ENCODE measurements at regions not wholly inside any gene's neighbourhood (a gene's known extent, or its start where the extent isn't known, plus 50 kb on each side); places are given as distances from the start of the nearest gene placed in this dataset.

DNA sequence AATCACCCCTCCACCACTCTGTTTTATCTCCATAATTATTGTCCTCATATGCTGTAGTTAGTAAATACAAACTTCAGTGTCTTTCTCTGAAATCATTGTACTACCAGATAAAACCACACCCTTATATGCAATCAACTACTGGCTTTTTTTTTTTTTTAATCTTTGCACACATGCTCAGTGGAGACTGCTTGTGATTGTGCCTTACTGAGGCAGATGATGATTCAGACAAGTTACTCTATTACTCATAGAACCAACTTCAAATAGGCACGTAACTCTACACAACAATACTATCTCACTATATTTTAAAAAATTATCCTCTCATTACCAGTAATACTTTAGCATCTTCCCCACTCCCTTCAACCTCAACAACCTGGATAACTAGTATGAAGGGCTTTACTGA, 1278.4 kb upstream of the PIK3C3 start:
- no peak for DNase-seq (ENCODE audit: low spot score)

DNA sequence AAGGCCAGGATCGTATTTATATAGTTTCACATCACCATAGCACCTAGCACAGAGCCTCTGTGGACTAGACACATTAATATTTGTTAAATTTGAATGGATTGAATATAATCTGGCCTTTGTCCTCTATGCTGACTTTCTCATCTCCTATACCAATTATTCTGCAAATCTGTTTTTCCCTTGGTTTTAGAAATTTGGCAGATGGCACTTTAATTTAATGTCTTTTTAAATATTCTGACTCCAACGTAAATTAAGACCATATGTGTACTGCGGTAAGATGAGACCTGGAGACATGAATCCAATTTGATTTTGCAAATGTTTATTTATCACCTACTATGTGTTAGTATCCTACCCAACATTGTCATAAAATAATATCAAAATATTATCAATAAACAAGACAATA, 1281.9 kb upstream of the PIK3C3 start:
- DNase-seq (ENCODE audit: low spot score): no peak

DNA sequence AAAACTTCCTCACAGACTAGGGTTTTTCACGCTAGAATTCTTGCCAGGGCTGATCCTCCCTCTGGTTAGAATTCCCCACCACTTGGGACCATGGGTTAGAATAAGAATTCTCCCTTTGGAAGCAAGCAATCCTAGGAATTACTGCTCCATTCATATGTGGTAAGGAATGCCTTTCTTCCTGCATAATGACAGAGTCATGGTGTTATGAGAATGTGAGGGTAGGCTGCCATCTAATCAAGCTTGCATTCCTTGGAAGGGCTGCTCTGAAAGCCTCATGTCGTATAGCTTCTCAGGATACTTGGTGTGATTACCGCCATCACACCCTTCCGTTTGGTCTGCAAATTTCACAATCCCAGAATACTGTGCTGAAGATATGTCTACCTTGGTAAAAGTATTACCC, 1282.4 kb upstream of the PIK3C3 start:
- DNase-seq (ENCODE audit: low spot score): no peak

DNA sequence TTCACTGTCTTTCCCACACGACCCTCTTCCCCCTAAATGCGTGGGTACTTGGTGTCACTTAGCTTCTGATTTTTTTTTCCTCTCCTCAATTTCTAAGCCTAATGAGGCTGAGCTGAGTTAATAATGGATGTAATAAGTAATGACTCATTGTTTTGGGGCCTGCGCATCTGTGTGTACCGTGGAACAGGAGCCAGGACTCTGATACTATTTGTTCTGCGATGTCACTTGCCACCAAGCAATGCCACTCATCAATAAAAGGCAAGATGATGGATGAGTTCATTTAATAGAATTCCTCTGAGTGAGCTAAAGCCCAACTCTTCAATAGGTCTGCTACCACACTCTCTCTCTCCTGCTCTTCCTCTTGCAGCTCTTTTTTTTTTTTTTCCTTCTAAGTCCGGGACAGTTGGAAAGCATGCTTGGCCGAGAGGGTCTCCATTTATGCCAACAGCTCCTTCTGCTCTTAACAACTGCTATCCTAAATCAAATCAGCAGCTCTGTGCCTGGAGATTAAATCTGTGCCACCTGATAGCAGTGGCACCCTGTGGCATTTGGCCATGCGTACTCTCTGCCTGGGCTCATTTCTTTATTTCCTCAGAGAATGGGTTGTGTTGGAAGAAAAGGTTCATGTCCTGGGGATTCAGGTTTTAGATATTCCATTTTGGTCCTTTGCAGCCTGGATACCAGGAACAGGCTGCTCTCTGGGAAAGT, 1284.2 kb upstream of the PIK3C3 start:
- DNase-seq (ENCODE audit: low spot score): no peak

DNA sequence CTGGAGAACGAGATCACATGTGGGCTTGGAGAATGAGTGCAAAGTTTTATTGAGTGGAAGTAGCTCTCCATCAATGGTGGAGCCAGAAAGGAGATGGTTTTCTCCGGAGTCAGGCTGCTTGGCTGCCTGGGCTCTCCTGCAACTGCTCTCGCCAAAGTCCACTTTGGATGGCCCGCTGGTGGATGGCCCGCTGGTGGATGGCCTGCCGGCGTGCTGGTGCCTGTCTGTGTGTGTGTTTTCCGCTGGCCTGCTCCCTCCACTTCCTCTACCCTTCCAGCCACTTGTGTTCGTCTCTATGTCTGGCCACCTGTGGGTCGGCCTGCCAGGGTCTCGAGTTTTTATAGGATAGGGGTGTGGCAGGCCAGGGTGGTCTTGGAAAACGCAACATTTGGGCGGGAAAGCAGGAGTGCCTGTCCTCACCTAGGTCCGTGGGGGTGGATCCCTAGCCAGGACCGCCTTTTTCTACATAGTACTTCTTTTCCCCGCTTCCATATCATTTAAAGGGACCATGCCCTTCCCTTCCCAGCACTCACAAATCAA, 1292.1 kb upstream of the PIK3C3 start:
- no peak for DNase-seq (ENCODE audit: low spot score)

DNA sequence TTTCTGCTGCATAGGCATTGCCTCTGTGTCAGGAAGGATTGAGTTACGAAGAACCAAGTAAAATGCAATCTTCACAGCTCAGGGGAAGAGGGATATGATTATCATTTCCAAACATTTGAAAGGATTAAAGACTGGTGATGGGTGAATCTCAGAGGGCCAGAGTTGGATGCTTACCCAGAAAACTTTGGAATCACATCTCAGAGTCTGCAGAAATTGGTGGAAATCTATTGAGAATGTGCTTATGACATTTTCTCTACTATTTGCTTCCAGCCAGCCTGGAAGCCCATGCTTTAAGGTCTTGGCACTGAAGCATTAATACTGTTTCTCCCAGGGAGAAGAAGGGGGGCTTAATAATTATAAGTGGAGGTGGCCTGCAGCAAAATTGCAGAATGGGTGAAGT, 1301.4 kb upstream of the PIK3C3 start:
- no peak for DNase-seq (ENCODE audit: low spot score)

DNA sequence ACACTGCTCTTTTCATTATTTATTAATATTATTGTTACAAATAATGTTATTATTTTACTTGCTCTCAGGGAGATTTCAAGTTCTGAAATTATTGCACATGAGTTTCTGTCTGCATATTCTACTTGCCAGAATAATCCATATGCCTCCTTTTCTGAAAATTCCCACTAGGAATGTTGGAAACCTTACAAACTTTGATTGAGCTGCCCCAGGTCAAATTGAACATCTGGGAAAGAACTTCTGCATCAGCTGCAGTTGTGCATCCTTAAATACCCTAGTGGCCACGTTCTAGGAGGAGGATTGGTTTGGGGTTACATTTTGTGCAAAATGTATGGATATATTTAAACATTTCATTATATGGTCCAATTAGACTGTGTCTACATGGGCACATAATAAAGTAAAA, 1302.7 kb upstream of the PIK3C3 start:
- no peak for DNase-seq (ENCODE audit: low spot score)

DNA sequence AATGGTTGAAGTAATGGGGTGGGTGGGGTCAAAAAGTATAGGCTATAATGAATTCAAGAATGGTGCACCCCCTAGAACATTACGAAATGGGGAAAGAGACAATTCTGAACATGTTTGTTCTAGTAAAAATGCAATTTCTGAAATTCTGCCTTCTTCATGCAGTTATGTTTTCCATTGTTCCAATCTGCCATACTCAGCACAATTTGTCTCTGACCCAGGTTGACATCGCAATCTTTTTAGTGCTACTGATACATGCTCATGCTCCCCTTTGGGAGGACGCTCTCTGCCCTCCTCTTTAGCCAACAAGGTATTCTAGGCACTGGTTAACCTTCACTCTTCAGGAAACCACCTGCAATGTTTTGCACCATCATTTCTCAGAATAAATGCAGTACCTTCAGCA, 1303.9 kb upstream of the PIK3C3 start:
- no peak for DNase-seq (ENCODE audit: low spot score)

DNA sequence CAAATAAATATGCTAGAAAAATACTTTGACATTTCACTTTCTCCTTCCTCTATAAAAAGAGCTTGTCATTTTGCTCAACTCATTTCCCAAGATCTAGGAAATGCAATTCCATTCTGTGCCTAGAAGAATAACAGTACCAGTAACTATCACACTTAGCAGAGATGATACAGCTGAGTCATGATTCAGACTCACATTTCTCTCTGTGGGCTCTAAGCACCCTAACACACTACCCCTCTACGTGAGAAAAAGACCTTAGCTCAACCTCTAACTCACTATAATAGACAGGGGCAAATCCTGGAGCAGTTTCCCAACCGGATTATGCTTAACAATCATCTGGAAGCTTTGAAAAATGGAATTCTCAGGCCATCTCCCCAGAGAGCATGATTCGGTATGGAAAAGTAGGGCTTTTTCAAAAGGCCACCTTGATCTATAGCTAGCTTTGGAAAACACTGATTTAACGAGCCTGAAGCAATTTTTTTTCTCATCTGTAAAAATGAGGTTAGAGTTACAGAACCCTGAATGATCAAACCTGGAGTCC, 1312.3 kb upstream of the PIK3C3 start:
- no peak for DNase-seq (ENCODE audit: low spot score)

DNA sequence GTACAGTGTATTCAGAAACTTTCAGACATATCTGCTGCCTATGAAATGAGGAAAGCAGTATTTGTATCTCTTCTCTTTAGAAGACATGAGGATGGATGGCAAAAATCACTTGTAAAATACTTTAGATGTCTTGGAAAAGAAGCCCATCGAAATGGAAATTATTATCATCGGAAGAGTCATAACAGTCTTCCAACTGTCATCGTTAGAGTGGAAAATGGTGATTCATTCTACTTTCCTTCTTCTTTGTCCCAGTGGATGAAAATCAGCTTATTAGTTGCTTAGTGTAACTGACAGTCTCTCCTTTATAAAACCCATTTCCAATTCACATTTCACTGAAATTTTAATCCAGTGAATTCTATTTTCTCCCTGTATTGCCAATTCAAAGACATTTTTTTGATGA, 1323.7 kb upstream of the PIK3C3 start:
- no peak for DNase-seq (ENCODE audit: low spot score)

DNA sequence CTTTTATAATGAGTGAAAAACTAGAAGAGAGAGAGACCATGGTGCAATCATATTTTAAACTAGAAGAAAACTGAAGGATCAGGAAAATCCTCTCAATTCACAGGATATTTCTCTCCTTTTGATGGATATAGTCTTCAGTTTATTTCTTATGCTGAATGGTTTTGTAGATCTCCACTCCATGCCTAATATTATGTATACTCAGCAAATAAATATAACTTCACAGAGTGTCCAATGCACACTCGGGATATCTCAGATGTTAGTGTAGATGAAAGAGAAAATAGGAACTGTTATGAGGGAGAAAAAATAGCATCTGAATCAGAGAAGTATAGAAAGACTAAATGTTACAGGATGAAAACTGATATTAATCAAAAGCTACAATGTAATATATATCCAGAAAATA, 1324.5 kb upstream of the PIK3C3 start:
- DNase-seq (ENCODE audit: low spot score): no peak

DNA sequence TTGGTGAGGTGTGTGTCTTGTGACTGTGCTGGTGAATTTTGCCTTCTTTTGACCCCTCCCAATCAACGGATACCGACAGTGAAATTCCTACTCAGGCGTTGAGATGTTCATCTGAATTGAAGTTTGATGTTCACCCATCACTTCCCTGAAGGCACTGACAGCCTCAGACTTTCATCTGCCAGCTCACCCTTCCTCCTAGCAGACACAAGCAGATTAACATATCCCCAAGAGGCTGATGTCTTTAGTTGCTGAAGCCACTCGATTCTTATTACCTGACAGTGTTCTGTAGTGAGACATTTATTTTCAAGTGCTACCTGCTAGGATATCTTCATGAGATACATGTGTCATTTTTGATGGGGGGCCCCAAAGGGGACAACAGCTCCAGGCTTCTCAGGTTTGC, 1330.1 kb upstream of the PIK3C3 start:
- no peak for DNase-seq (ENCODE audit: low spot score)

DNA sequence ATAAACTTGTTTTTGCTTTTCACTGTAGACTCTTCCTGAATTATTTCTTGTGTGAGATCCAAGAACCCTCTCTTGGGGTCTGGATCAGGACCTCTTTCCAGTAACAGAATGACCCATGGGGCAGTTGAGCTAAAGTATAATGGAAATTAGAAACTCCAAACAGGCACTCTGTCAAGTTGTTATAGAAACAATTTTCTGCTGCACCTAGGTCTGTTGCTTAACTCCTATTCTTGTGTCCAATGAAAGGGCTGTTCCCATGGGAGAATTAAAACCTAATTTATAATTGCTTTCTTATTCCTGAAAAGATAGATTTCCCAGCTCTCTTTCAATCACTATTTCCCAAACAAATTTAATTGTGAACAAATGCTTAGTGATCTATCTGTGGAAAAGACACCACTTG, 1341.3 kb upstream of the PIK3C3 start:
- DNase-seq (ENCODE audit: low spot score): no peak

DNA sequence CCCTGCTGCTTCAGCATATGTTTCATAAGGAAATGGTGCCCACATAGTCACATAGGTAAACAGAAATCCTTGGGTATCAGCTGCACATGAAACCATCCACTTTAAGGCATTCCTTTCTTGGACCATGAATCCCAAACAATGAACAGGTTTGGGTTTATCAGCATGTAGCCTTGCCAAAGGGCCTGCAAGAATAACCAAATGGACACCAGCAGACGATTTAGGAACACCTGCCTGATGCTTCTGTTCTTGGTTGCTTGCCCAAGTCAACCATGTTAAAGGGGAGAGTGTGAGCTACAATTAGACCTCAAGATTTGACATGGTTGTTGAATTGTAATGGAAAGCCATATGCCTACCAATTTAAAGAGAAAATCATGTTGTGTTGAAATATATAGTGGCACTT, 1342.7 kb upstream of the PIK3C3 start:
- DNase-seq (ENCODE audit: low spot score): no peak

DNA sequence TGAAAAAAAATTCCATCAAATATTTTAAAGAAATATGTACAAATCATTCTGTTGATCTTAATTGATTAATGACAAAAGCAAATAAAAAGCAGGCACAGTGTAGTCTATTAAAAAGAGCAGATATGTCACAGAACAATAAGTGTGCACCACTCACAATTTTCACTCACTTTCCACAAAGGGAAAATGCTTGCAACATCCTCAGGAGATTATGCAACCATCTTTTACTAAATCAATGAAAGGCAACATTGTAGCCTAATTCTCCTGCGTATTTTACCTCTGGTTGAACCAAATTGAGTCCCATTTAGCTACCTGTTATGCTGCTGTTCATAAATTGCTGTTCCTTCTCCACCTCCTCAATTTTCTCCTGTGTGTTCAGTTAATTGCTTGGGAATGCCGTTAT, 1346.8 kb upstream of the PIK3C3 start:
- DNase-seq (ENCODE audit: low spot score): no peak

DNA sequence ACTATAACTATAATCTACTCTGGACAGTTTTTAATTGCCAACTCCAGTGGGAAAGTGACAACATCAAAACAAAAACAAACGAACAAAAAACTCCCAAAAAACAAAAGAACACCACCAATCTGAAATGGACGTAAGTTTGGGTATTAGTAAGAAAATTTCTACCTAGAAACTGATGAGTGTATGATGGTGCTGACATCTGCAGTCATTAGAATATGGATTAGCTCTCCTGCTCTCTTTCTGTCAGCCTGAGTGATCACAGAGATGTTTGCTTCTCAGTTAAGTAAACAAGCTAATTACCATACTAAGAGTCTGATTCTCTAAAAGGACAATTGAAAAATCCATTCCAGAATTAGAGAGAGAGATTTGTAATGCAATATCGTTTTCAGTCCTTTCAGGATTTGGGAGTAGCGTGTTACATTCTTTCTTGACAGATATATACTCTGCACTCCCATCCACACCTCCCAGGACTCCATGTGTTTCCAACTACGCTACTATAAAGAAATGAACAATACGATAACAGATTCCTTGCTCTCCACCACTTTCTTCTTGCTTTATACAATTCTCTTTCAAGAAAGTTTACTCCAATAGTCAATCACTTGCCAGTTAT, 1347.4 kb upstream of the PIK3C3 start:
- DNase-seq (ENCODE audit: low spot score): no peak

DNA sequence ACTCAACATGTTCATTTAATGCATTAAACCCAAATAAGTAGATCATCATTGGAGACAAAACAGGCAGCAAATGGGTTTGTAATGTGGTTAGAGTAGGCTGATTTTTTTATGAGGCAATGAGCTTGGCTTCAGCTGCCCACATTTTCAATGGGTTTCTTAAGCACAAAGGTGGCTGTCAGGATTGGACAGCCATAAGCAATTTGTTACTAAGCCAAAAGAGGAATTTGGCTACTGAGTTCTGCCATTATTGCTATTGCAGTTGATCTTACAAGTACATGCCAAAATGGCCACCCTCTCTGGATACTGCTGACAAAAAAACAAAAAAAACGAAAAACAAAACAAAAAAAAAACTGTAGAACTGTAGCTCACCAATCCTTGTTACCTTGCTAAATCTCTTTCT, 1348.0 kb upstream of the PIK3C3 start:
- DNase-seq (ENCODE audit: low spot score): no peak

DNA sequence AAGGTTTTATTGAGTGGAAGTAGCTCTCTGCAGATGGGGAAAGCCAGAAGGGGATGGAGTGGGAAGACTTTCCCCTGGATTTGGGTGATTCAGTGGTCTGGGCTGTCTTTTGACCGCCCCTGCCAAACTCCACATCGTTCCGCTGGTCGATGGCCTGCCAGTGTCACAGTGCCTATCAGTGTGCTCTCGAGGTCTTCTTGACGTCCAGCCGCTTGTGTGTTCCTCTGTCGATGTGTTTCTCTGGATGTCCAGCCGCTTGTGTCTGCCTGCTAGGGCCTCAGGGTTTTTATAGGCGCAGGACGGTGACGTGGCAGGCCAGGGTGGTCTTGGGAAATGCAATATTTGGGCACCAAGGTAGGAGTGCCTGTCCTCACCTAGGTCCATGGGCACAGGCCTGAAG, 1371.4 kb upstream of the PIK3C3 start:
- DNase-seq (ENCODE audit: low spot score): no peak

DNA sequence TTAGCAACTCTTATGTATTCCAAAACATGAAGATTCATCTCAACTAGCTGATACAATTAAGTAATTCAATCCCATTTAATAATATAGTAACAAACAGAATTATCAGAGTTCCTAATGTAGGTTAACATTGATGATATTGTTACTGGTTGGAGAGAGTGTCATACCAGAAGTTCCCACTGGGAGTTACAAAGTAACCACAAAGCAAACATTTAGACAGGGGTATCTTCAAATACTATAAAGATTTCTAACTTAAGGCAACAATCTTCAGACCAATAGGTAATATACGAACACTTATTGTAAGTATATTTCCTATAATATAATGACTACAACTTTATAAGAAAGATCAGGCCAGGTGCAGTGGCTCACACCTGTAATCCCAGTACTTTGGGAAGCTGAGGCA, 1372.9 kb upstream of the PIK3C3 start:
- no peak for DNase-seq (ENCODE audit: low spot score)

DNA sequence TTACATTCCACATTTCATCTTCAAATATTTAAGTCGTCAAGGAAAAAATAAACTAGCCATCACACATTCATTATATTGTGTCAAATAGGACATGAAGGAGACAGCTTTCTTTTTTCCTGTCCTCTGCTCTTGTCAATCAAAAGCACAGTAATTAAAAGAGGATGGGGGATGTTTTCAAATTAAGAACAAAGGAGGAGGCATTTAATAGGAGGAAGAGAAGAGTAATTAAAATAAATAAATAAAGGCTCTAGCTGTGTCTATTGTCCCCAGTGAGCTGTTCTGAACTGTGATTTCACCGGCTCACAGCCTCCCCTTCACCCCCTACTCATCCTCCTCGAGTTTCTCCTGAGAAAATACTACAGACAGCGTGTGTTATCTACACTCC, 1377.1 kb upstream of the PIK3C3 start:
- DNase-seq (ENCODE audit: low spot score): no peak

DNA sequence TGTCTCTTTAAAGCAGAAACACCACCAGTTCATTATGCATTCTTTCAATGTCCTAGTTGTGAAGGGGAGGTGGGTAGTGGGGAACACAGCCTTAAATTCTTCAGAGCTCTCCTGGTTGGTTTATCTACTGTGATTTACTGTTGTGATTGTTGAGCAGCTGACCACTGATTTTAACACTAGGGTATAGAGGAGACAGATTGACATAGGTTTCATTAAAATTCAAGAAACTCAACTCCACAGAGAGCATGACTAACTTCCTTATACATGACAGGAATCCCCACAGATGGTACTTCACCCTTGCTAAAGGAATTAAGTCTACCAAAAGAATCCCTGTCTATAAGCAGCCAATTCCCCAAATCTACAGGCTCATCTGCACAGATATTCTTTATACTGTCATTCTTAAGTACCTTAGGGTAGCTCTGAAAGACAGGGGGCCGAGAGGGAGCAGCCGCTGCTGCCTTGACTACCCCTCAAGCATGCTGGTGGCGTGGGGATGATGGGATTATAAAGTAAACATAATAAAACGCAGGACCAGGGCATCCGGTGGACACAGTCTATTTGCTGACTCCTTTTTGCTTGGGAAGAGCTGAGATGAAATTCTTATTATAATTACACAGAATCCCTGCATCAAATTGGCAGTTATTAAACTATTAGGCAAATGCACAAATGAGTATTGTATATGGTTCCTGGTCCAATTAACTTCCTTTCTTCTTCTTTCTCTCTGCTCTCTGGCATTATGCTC, 1377.6 kb upstream of the PIK3C3 start:
- no peak for DNase-seq (ENCODE audit: low spot score)

DNA sequence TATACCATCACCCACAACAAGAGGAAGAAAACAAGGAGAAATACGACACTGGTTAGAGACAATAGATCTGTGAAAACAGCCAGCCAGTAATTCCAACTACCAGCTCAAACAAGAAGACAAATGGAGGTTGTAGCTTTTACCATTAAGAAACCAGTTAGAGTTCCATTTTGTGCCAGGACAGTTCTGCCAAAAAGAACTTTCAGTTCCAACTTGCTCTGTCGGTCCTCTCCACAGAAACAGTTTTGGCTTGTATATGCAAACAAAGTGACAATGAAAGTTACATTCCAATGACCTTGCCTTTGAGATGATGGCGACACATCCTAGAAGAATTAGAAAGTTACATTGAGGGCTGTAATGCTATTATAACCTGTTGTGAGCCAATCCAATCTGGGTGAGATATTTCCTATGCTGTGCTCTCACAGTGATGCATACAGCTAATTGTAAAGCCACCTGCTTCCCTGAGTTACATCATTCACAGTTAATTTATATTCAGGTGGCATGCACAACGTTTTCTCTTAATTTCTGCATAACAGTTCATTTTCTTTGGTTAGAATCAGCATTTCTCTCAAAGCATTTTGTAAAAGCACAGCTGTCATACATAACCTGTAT, 1378.4 kb upstream of the PIK3C3 start:
- DNase-seq (ENCODE audit: low spot score): no peak
